HepG2 (cell line): ENCODE measurements at regions not wholly inside any gene's neighbourhood (a gene's known extent, or its start where the extent isn't known, plus 50 kb on each side); places are given as distances from the start of the nearest gene placed in this dataset.

Experiments used
- ATAC-seq: fragments of 200-7000 bp; cut with Tn5 transposase; 3 replicates; pipeline ENCODE4 v1.9.1; 2020; ENCODE audit warnings: mild to moderate bottlenecking, moderate library complexity
- BruUV-seq: library from RNA; stranded (reverse); fragments of 400-500 nt; replicated peaks from 2 replicates; lab custom pipeline; 2021; lab: Mats Ljungman, UMichigan
- CTCF ChIA-PET: fragments of 300-600 bp; formaldehyde crosslinking; extraction: SDS; loops from one replicate; lab custom pipeline; 2021; ENCODE audit warnings: low total read pairs, inconsistent platforms, low intra/inter-chr PET ratio; lab: Yijun Ruan, JAX
- POLR2A ChIA-PET: fragments of 350-600 bp; sonication (Branson Sonifier 250); formaldehyde crosslinking; loops from one replicate; lab custom pipeline; 2020; ENCODE audit warnings: antibody characterized with exemption, inconsistent platforms; lab: Yijun Ruan, JAX
- DNase-seq: peaks from one replicate; pipeline ENCODE4 v3.0.0-alpha.2; 2015; ENCODE audit warnings: low spot score
- FAIRE-seq: peaks from 3 replicates; lab custom pipeline; 2011; peaks lifted over from hg19 to GRCh38; lab: Jason Lieb, UNC
- H2AFZ ChIP-seq: one replicate; pipeline ENCODE4 v1.6.1; 2011; ENCODE audit warnings: low read length, inconsistent platforms
- H3K27ac ChIP-seq: fragments of 300-600 bp; 3 replicates; pipeline ENCODE4 v1.8.0; 2011; ENCODE audit warnings: mixed run types, mild to moderate bottlenecking, mixed read lengths, low read length, inconsistent platforms; ENCODE audit not compliant: insufficient read depth; ENCODE audit errors: extremely low read length
- H3K27me3 ChIP-seq, 2 experiments: fragments of 200-600 bp in 1 of 2; 2 replicates in 1 of 2; 3 replicates in 1 of 2; pipeline versions ENCODE4 v1.6.0 to v1.8.0; 2011; ENCODE audit warnings: low read length in 2 of 2, mild to moderate bottlenecking in 2 of 2, moderate library complexity in 2 of 2, inconsistent platforms in 1 of 2; ENCODE audit not compliant: insufficient read depth in 2 of 2, control insufficient read depth in 1 of 2
- H3K36me3 ChIP-seq, 2 experiments: fragments of 200-600 bp in 1 of 2; replicated peaks in 1 of 2; 2 replicates in 1 of 2; 3 replicates in 1 of 2; pipeline versions ENCODE4 v1.5.1 to v1.8.0; 2011; ENCODE audit warnings: low read length in 2 of 2, inconsistent platforms in 1 of 2; ENCODE audit not compliant: insufficient read depth in 2 of 2, control insufficient read depth in 1 of 2
- H3K4me1 ChIP-seq: 2 replicates; pipeline ENCODE4 v1.5.1; 2012; ENCODE audit warnings: low read length, inconsistent platforms; ENCODE audit not compliant: insufficient read depth
- H3K4me2 ChIP-seq: 2 replicates; pipeline ENCODE4 v1.6.0; 2011; ENCODE audit warnings: low read depth, low read length, inconsistent platforms
- H3K4me3 ChIP-seq, 3 experiments: fragments of 200-600 bp in 1 of 3; sonication (generic), shearing (Covaris generic) in 1 of 3; replicated peaks in 1 of 3; 2 replicates each; pipeline ENCODE4 v1.5.1; 2011 to 2016; ENCODE audit warnings: low read length in 3 of 3, inconsistent platforms in 2 of 3, low read depth in 2 of 3, mild to moderate bottlenecking in 2 of 3, control low read depth in 1 of 3, mixed read lengths in 1 of 3; ENCODE audit not compliant: insufficient read depth in 1 of 3
- H3K79me2 ChIP-seq: one replicate; pipeline ENCODE4 v1.6.1; 2011; ENCODE audit warnings: low read length, inconsistent platforms; ENCODE audit not compliant: insufficient read depth
- H3K9ac ChIP-seq: 2 replicates; pipeline ENCODE4 v1.6.0; 2011; ENCODE audit warnings: mild to moderate bottlenecking, low read depth, low read length, inconsistent platforms; ENCODE audit not compliant: insufficient read depth
- H3K9me3 ChIP-seq: 2 replicates; pipeline ENCODE4 v1.5.1; 2012; ENCODE audit warnings: mild to moderate bottlenecking, low read length
- H4K20me1 ChIP-seq: 2 replicates; pipeline ENCODE4 v1.6.0; 2011; ENCODE audit warnings: inconsistent platforms, mild to moderate bottlenecking, low read length, moderate library complexity; ENCODE audit not compliant: insufficient read depth
- FOXK2 ChIP-seq: fragments of 450-650 bp; IDR thresholded peaks from 2 replicates; pipeline ENCODE4 v1.6.1; 2016
- IRX3 ChIP-seq: sonication (generic); formaldehyde crosslinking; IDR thresholded peaks from 2 replicates; pipeline ENCODE4 v1.8.1; 2023; ENCODE audit warnings: mild to moderate bottlenecking, low read depth, missing genetic modification reagents, borderline replicate concordance
- TBX3 ChIP-seq: fragments of 450-650 bp; IDR thresholded peaks from 2 replicates; pipeline ENCODE4 v1.6.1; 2017; ENCODE audit warnings: antibody characterized with exemption, mild to moderate bottlenecking, inconsistent platforms, borderline replicate concordance
- ZBED4 ChIP-seq: sonication (generic); formaldehyde crosslinking; IDR thresholded peaks from 2 replicates; pipeline ENCODE4 v1.4.0; 2020; ENCODE audit warnings: missing genetic modification reagents, borderline replicate concordance
- WGBS: methylation state at CpG from one replicate; pipeline ENCODE4 v1.1.6; 2017; ENCODE audit warnings: low lambda C conversion rate; 5-methylcytosine and 5-hydroxymethylcytosine counted together
- in situ Hi-C: cut with HindIII; loops from 2 replicates; pipeline ENCODE4 v1.10.0; 2017; ENCODE audit warnings: low pct_unique_long_range_greater_than_20kb; ENCODE audit not compliant: extremely low pct_ligation_motif_present
- intact Hi-C: fragments of 100-400 bp; cut with micrococcal nuclease; formaldehyde crosslinking; loops from one replicate; pipeline ENCODE4 v1.10.0; 2022; ENCODE audit not compliant: unreplicated experiment

DNA sequence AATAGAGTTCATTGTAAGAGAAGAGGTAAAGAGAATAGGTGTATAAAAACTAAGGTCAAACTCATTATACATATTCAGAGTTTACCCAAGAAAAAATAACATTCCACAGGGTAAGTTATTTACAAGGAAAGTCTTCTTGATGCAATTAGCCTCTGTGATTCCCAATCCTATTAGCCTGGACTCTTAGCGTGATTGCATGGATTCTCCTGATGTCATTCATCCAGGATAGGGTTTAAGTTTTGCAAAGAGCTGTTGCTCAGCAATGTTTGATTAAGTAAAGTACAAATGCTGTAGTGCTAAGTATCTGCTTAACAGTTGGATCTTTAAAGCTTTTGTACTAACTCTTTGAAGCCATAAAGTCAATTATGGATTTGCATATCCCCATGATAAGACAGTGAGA, 767.8 kb upstream of the LUZP2 start (continued):
- TF ChIP-seq FOXK2, result no peak
- TF ChIP-seq IRX3, result no peak

GRCh38 chr11:23730307-23730998, 766.4 kb upstream of the LUZP2 start:
- Histone ChIP-seq H3K27me3 (no peaks in the 10 kb centered on the region; a peak in 1 of 5 replicates), H3K4me2 (no peak overlapping the region), H3K27ac (no peak overlapping the region), H3K4me1 (0 out of 2 replicates have a peak, but pooled peaks cover 8% of the 10 kb centered on the region), H2AFZ (no peak overlapping the region), H3K9ac (no peak overlapping the region), H3K9me3 (no peaks in the 10 kb centered on the region), H3K36me3 (no peaks in the 10 kb centered on the region), H3K79me2 (no peaks in the 10 kb centered on the region), H4K20me1 (no peaks in the 10 kb centered on the region), H3K4me3 (no peak overlapping the region)
- ChIA-PET POLR2A (no interaction called here), CTCF (no interaction called here)
- no TSS peak for BruUV-seq
- ATAC-seq, result no peak
- in situ Hi-C loops (no loop called here), intact Hi-C loops (no loop called here)
- 83% methylated on average over 30 of the region's 43 CpGs for WGBS
- FAIRE-seq, result no peak
- TF ChIP-seq ZBED4 (no peak), TBX3 (no peak)
- no peak for DNase-seq
